BLaER1 treated with 17β-estradiol and CSF1 and Interleukin-3, amounts not matched to agents 10 nM and 100 nM (cell line): ENCODE measurements at regions not wholly inside any gene's neighbourhood (a gene's known extent, or its start where the extent isn't known, plus 50 kb on each side); places are given as distances from the start of the nearest gene placed in this dataset.

ENCODE experiments used
- H3K27ac ChIP-seq, 11 experiments: shearing (Covaris generic); formaldehyde crosslinking; 2 replicates each; pipeline ENCODE4 v1.8.1; 2022
- H3K27me3 ChIP-seq, 11 experiments: shearing (Covaris generic); formaldehyde crosslinking; 2 replicates each; pipeline ENCODE4 v1.8.1; 2022
- H3K36me3 ChIP-seq, 11 experiments: shearing (Covaris generic); formaldehyde crosslinking; 2 replicates each; pipeline ENCODE4 v1.8.1; 2022
- H3K4me1 ChIP-seq, 10 experiments: shearing (Covaris generic); formaldehyde crosslinking; 2 replicates each; pipeline ENCODE4 v1.8.1; 2022
- H3K4me2 ChIP-seq, 11 experiments: shearing (Covaris generic); formaldehyde crosslinking; 2 replicates each; pipeline ENCODE4 v1.8.1; 2022
- H3K4me3 ChIP-seq, 10 experiments: shearing (Covaris generic); formaldehyde crosslinking; 2 replicates each; pipeline ENCODE4 v1.8.1; 2022
- H3K9ac ChIP-seq, 11 experiments: shearing (Covaris generic); formaldehyde crosslinking; 2 replicates each; pipeline ENCODE4 v1.8.1; 2022
- H3K9me3 ChIP-seq, 11 experiments: shearing (Covaris generic); formaldehyde crosslinking; replicated peaks in 1 of 11; 2 replicates each; pipeline ENCODE4 v1.8.1; 2022
- H4K20me1 ChIP-seq, 11 experiments: shearing (Covaris generic); formaldehyde crosslinking; 2 replicates each; pipeline ENCODE4 v1.8.1; 2022
- Cebpa-rat ChIP-seq, 11 experiments: shearing (Covaris generic); IDR thresholded peaks; 2 replicates each; pipeline ENCODE4 v1.8.1; 2022

DNA sequence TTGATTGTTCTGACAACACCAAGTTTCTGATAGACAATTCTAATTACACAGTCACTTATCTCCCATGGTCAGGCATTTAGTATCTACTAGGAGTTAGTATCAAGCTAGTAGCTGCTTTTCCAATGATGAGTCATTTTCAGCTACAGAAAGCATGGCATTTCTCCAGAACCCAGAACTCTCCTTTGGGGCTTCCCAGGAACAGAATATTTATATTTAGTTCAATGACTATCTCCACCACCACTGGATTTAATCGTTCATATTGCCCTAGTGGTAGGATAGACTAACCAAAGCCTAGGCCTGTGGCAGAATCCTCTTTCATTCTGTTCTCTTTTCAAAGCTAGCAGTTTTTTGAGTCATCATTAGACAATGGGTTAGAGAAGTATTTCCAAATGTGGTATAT lies 569.4 kb downstream of the GABRG1 start:
- Histone ChIP-seq H3K27me3 (no peaks in the 10 kb centered on the region), H3K4me1 (no peaks in the 10 kb centered on the region), H3K9ac (no peak overlapping the region), H4K20me1 (no peaks in the 10 kb centered on the region), H3K4me3 (no peak overlapping the region), H3K36me3 (no peaks in the 10 kb centered on the region), H3K9me3 (no peaks in the 10 kb centered on the region), H3K27ac (no peak overlapping the region), H3K4me2 (no peak overlapping the region)
- no peak for TF ChIP-seq Cebpa-rat (IDR thresholded peaks at IDR 0.05)

DNA sequence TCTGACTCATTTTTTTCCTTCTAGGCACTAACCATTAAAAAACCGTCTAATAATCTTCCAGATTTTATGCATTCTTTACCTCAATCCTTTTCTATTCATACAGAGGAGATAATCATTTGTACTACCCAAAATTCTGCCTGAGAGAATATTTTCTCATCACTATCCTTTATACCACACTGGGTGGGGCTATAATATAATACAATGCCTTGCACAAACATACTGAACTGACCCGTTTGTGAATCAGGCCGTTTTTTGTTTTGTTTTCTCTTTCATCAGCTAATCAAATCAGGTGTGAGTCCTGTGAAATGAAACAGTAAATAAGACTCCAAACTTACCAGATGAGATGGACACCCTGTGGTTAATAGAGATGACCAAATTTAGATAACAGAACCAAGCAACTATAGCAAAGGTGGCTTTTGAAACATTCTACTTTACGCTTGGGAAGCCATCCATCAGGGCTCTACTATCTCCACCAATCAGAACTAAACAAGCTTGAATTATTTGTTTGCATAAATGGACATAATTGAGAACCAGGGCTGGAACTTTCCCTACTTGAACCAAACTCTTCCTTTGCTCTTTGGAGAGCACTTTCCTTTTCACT lies 573.0 kb downstream of the GABRG1 start:
- no peak overlapping the region for H3K4me2 ChIP-seq
- no peaks in the 10 kb centered on the region for H3K4me1 ChIP-seq
- H3K27ac ChIP-seq: no peak overlapping the region
- no peaks in the 10 kb centered on the region for H3K36me3 ChIP-seq
- no peaks in the 10 kb centered on the region for H3K27me3 ChIP-seq
- no peak overlapping the region for H3K4me3 ChIP-seq
- no peaks in the 10 kb centered on the region for H3K9me3 ChIP-seq
- H4K20me1 ChIP-seq: no peaks in the 10 kb centered on the region
- TF ChIP-seq Cebpa-rat (IDR thresholded peaks at IDR 0.05): no peak
- no peak overlapping the region for H3K9ac ChIP-seq

GRCh38 chr4:45539142-45539814 lies 584.6 kb downstream of the GABRG1 start:
- peaks cover 0 to 12% (median 0%) of the 10 kb centered on the region in 11 experiments; a peak in 6 of 22 replicates for H3K9me3 ChIP-seq
- H3K27ac ChIP-seq: no peak overlapping the region
- no peaks in the 10 kb centered on the region for H3K36me3 ChIP-seq
- H3K27me3 ChIP-seq: no peaks in the 10 kb centered on the region
- TF ChIP-seq Cebpa-rat (IDR thresholded peaks at IDR 0.05): no peak
- no peak overlapping the region for H3K9ac ChIP-seq
- no peaks in the 10 kb centered on the region for H3K4me1 ChIP-seq
- H3K4me3 ChIP-seq: no peak overlapping the region
- H4K20me1 ChIP-seq: no peaks in the 10 kb centered on the region
- H3K4me2 ChIP-seq: no peak overlapping the region

DNA sequence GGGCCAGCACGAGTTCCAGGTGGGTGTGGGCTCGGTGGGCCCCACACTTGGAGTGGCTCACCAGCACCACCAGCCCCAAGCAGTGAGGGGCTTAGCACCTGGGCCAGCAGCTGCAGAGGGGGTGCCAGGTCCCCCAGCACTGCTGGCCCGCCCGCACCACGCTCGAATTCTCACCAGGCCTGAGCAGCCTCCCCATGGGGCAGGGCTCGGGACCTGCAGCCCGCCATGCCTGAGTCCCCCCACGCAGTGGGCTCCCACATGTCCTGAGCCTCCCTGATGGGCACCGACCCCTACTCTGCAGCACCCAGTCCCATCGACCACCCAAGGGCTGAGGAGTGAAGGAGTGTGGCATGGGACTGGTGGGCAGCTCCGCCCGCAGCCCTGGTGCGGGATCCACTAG lies 593.4 kb downstream of the GABRG1 start:
- Histone ChIP-seq H3K27me3 (no peaks in the 10 kb centered on the region), H4K20me1 (no peaks in the 10 kb centered on the region), H3K4me3 (no peak overlapping the region), H3K27ac (no peak overlapping the region), H3K4me1 (no peaks in the 10 kb centered on the region), H3K9ac (no peak overlapping the region), H3K4me2 (no peak overlapping the region), H3K9me3 (peaks cover 13 to 35% (median 29%) of the 10 kb centered on the region in 11 experiments), H3K36me3 (no peaks in the 10 kb centered on the region; a peak in 1 of 22 replicates)
- TF ChIP-seq Cebpa-rat (IDR thresholded peaks at IDR 0.05): no peak

GRCh38 chr4:45527160-45527559 lies 596.7 kb downstream of the GABRG1 start:
- no peaks in the 10 kb centered on the region for H3K4me1 ChIP-seq
- no peaks in the 10 kb centered on the region for H3K27me3 ChIP-seq
- no peak overlapping the region for H3K4me2 ChIP-seq
- H3K36me3 ChIP-seq: no peaks in the 10 kb centered on the region; a peak in 1 of 22 replicates
- H3K27ac ChIP-seq: no peak overlapping the region
- H3K4me3 ChIP-seq: no peak overlapping the region
- no peaks in the 10 kb centered on the region for H4K20me1 ChIP-seq
- TF ChIP-seq Cebpa-rat (IDR thresholded peaks at IDR 0.05): no peak
- H3K9ac ChIP-seq: no peak overlapping the region
- H3K9me3 ChIP-seq: peaks cover 13 to 35% (median 29%) of the 10 kb centered on the region in 11 experiments

DNA sequence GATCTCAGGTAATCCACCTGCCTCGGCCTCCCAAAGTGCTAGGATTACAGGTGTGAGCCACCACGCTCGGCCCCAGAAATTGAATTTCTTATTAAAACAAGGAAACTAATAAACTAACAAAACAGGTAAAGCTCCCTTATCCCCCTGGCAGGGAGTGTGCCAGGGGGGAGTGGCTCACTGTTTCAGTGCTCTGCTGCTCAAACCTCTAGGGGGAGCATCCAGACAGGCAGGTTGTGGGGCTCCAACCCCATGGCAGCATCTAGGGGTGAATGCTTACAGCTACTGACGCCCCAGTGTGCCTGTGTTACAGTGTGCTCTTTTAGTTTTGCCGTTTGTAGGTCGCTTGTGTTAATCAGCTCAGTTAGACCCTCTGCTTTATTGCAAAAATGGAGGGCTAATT lies 605.0 kb downstream of the GABRG1 start:
- H3K9me3 ChIP-seq: peaks cover 0 to 10% (median 6%) of the 10 kb centered on the region in 11 experiments; a peak in 12 of 22 replicates
- no peaks in the 10 kb centered on the region for H3K36me3 ChIP-seq
- H3K4me2 ChIP-seq: no peak overlapping the region
- no peak overlapping the region for H3K4me3 ChIP-seq
- no peaks in the 10 kb centered on the region for H4K20me1 ChIP-seq
- no peak overlapping the region for H3K9ac ChIP-seq
- no peaks in the 10 kb centered on the region for H3K4me1 ChIP-seq
- no peaks in the 10 kb centered on the region for H3K27me3 ChIP-seq
- no peak for TF ChIP-seq Cebpa-rat (IDR thresholded peaks at IDR 0.05)
- H3K27ac ChIP-seq: no peak overlapping the region

- H3K27me3 ChIP-seq: no peaks in the 10 kb centered on the region
- no peaks in the 10 kb centered on the region for H4K20me1 ChIP-seq
- no peaks in the 10 kb centered on the region for H3K4me1 ChIP-seq
- no peak overlapping the region for H3K4me2 ChIP-seq
- no peak overlapping the region for H3K4me3 ChIP-seq
- H3K36me3 ChIP-seq: no peaks in the 10 kb centered on the region
- H3K9me3 ChIP-seq: no peaks in the 10 kb centered on the region
- TF ChIP-seq Cebpa-rat (IDR thresholded peaks at IDR 0.05): no peak
- H3K9ac ChIP-seq: no peak overlapping the region
- no peak overlapping the region for H3K27ac ChIP-seq
Measured at GRCh38 chr4:45502471-45502870, 621.4 kb downstream of the GABRG1 start.

GRCh38 chr4:45484740-45485139 lies 639.1 kb downstream of the GABRG1 start:
- TF ChIP-seq Cebpa-rat (IDR thresholded peaks at IDR 0.05): no peak
- Histone ChIP-seq H4K20me1 (no peaks in the 10 kb centered on the region), H3K4me2 (no peak overlapping the region), H3K9me3 (no peaks in the 10 kb centered on the region), H3K27me3 (no peaks in the 10 kb centered on the region), H3K4me3 (no peak overlapping the region), H3K9ac (no peak overlapping the region), H3K4me1 (no peaks in the 10 kb centered on the region), H3K27ac (no peak overlapping the region), H3K36me3 (no peaks in the 10 kb centered on the region)

- Histone ChIP-seq H3K4me1 (no peaks in the 10 kb centered on the region), H3K27ac (no peak overlapping the region), H4K20me1 (no peaks in the 10 kb centered on the region), H3K9me3 (peaks cover 3 to 7% (median 5%) of the 10 kb centered on the region in 11 experiments; a peak in 21 of 22 replicates), H3K36me3 (no peaks in the 10 kb centered on the region), H3K4me3 (no peak overlapping the region), H3K9ac (no peak overlapping the region), H3K27me3 (no peaks in the 10 kb centered on the region), H3K4me2 (no peak overlapping the region)
- no peak for TF ChIP-seq Cebpa-rat (IDR thresholded peaks at IDR 0.05)
Measured at GRCh38 chr4:45482346-45482745, 641.5 kb downstream of the GABRG1 start.

- H3K27me3 ChIP-seq: no peaks in the 10 kb centered on the region
- no peak overlapping the region for H3K27ac ChIP-seq
- no peaks in the 10 kb centered on the region for H4K20me1 ChIP-seq
- H3K9me3 ChIP-seq: peaks cover 10 to 18% (median 15%) of the 10 kb centered on the region in 11 experiments
- TF ChIP-seq Cebpa-rat (IDR thresholded peaks at IDR 0.05): no peak
- peaks cover 4 to 14% (median 9%) of the 10 kb centered on the region in 10 experiments; a peak in 18 of 20 replicates for H3K4me1 ChIP-seq
- H3K4me3 ChIP-seq: no peak overlapping the region
- no peak overlapping the region for H3K9ac ChIP-seq
- no peak overlapping the region for H3K4me2 ChIP-seq
- H3K36me3 ChIP-seq: no peaks in the 10 kb centered on the region
Measured at GRCh38 chr4:45477311-45477733, 646.5 kb downstream of the GABRG1 start.
